Body of pancreas (tissue), 4 donors: ENCODE measurements at regions not wholly inside any gene's neighbourhood (a gene's known extent, or its start where the extent isn't known, plus 50 kb on each side); places are given as distances from the start of the nearest gene placed in this dataset.

Experiments used
- POLR2A ChIP-seq, 3 donors: fragments of 450-650 bp; IDR thresholded peaks; one replicate each; pipeline ENCODE4 v1.6.1; 2016; ENCODE audit warnings: antibody characterized with exemption in 3 of 3, mild to moderate bottlenecking in 2 of 3
- TF ChIP-seq, protein P1 (sequence below), 7 experiments: fragments of 450-650 bp in 4 of 7; fragments of 200-600 bp in 3 of 7; sonication (generic) in 3 of 7; IDR thresholded peaks; one replicate each; pipeline ENCODE4 v1.5.1; 2016 to 2019; ENCODE audit warnings: antibody characterized with exemption in 7 of 7

DNA sequence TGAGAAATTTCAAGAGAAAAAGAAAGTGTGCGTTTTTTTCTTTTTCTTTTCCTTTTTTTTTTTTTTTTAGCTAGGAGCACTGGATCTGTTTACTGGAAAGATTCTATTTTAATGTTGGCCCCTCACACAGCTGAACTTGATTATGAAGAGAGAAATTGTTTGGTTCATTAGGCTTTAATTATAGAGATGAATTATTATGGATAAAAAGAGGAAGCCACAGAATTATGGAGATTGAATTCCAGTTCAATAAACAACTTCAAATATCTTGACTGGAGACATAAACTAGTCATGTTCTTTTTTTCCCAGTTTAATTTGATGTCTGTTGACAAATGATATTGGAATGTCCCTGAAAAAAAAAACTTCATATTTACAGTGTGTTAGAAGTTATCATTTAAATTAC, 152.0 kb upstream of the HS3ST3A1 start:
- TF ChIP-seq POLR2A (IDR thresholded peaks at IDR 0.05), result no peak
- TF ChIP-seq, protein P1, sequence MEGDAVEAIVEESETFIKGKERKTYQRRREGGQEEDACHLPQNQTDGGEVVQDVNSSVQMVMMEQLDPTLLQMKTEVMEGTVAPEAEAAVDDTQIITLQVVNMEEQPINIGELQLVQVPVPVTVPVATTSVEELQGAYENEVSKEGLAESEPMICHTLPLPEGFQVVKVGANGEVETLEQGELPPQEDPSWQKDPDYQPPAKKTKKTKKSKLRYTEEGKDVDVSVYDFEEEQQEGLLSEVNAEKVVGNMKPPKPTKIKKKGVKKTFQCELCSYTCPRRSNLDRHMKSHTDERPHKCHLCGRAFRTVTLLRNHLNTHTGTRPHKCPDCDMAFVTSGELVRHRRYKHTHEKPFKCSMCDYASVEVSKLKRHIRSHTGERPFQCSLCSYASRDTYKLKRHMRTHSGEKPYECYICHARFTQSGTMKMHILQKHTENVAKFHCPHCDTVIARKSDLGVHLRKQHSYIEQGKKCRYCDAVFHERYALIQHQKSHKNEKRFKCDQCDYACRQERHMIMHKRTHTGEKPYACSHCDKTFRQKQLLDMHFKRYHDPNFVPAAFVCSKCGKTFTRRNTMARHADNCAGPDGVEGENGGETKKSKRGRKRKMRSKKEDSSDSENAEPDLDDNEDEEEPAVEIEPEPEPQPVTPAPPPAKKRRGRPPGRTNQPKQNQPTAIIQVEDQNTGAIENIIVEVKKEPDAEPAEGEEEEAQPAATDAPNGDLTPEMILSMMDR (IDR thresholded peaks at IDR 0.05), result no peak
